ENCODE measurements at regions not wholly inside any gene's neighbourhood (a gene's known extent, or its start where the extent isn't known, plus 50 kb on each side); places are given as distances from the start of the nearest gene placed in this dataset.

GRCh38 chr13:91112201-91112923 is 235.1 kb upstream of the MIR17HG start:
- no peak for TF ChIP-seq CTCF (IDR thresholded peaks at IDR 0.05)
- TF ChIP-seq, protein P1, sequence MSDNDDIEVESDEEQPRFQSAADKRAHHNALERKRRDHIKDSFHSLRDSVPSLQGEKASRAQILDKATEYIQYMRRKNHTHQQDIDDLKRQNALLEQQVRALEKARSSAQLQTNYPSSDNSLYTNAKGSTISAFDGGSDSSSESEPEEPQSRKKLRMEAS (IDR thresholded peaks at IDR 0.05) = no peak
- no peak for TF ChIP-seq EP300 (IDR thresholded peaks at IDR 0.05)
